H9 (cell line): ENCODE measurements at regions not wholly inside any gene's neighbourhood (a gene's known extent, or its start where the extent isn't known, plus 50 kb on each side); places are given as distances from the start of the nearest gene placed in this dataset.

Experiments
- DNase-seq: peaks from one replicate; pipeline ENCODE4 v3.0.0-alpha.2; 2017
- H2AFZ ChIP-seq: one replicate; pipeline ENCODE4 v1.6.1; 2013; ENCODE audit warnings: mild to moderate bottlenecking, low read length, control low read depth, moderate library complexity
- H2AK5ac ChIP-seq: 2 replicates; pipeline ENCODE4 v1.6.1; 2013; ENCODE audit warnings: low read length, control low read depth, mixed read lengths; ENCODE audit not compliant: insufficient read length
- H2BK120ac ChIP-seq: one replicate; pipeline ENCODE4 v1.6.1; 2013; ENCODE audit warnings: low read depth, mild to moderate bottlenecking, low read length, control low read depth, inconsistent platforms; ENCODE audit not compliant: poor library complexity, severe bottlenecking
- H2BK12ac ChIP-seq: 2 replicates; pipeline ENCODE4 v1.6.1; 2013; ENCODE audit warnings: low read length, control low read depth, mixed read lengths, low read depth; ENCODE audit not compliant: insufficient read length
- H2BK15ac ChIP-seq: 2 replicates; pipeline ENCODE4 v1.6.1; 2013; ENCODE audit warnings: low read depth, low read length, control low read depth
- H2BK20ac ChIP-seq: one replicate; pipeline ENCODE4 v1.6.1; 2013; ENCODE audit warnings: low read depth, mild to moderate bottlenecking, low read length, control low read depth, inconsistent platforms; ENCODE audit not compliant: poor library complexity, severe bottlenecking
- H2BK5ac ChIP-seq: 2 replicates; pipeline ENCODE4 v1.6.1; 2013; ENCODE audit warnings: low read length, control low read depth, mixed read lengths; ENCODE audit not compliant: insufficient read length
- H3K14ac ChIP-seq: 2 replicates; pipeline ENCODE4 v1.6.1; 2013; ENCODE audit warnings: low read length, control low read depth; ENCODE audit not compliant: insufficient read depth
- H3K18ac ChIP-seq: 2 replicates; pipeline ENCODE4 v1.6.1; 2013; ENCODE audit warnings: low read depth, mild to moderate bottlenecking, mixed read lengths, low read length, control low read depth; ENCODE audit not compliant: insufficient read length
- H3K23ac ChIP-seq: 2 replicates; pipeline ENCODE4 v1.6.1; 2013; ENCODE audit warnings: low read length, control low read depth, mixed read lengths, low read depth; ENCODE audit not compliant: insufficient read length
- H3K23me2 ChIP-seq: 2 replicates; pipeline ENCODE4 v1.6.1; 2013; ENCODE audit warnings: low read depth, mild to moderate bottlenecking, mixed read lengths, low read length, control low read depth; ENCODE audit not compliant: insufficient read length, poor library complexity, severe bottlenecking
- H3K27ac ChIP-seq: 2 replicates; pipeline ENCODE4 v1.5.1; 2013; ENCODE audit warnings: low read length, control low read depth, mixed read lengths, low read depth; ENCODE audit not compliant: insufficient read length
- H3K27me3 ChIP-seq: 2 replicates; pipeline ENCODE4 v1.6.1; 2013; ENCODE audit warnings: low read length, control low read depth, inconsistent platforms; ENCODE audit not compliant: insufficient read depth
- H3K4ac ChIP-seq: 2 replicates; pipeline ENCODE4 v1.6.1; 2013; ENCODE audit warnings: low read depth, mild to moderate bottlenecking, control low read depth, inconsistent platforms, low read length, moderate library complexity
- H3K4me1 ChIP-seq: 2 replicates; pipeline ENCODE4 v1.6.1; 2013; ENCODE audit warnings: low read length, control low read depth, inconsistent platforms; ENCODE audit not compliant: insufficient read depth
- H3K4me2 ChIP-seq: 2 replicates; pipeline ENCODE4 v1.6.1; 2013; ENCODE audit warnings: low read length, control low read depth, mixed read lengths; ENCODE audit not compliant: insufficient read length, insufficient read depth
- H3K56ac ChIP-seq: 2 replicates; pipeline ENCODE4 v1.6.1; 2013; ENCODE audit warnings: low read depth, mild to moderate bottlenecking, mixed read lengths, low read length, control low read depth; ENCODE audit not compliant: insufficient read length
- H3K79me1 ChIP-seq: 2 replicates; pipeline ENCODE4 v1.6.1; 2013; ENCODE audit warnings: low read depth, mild to moderate bottlenecking, moderate library complexity, low read length, control low read depth, inconsistent platforms; ENCODE audit not compliant: insufficient read depth, poor library complexity, severe bottlenecking
- H3K79me2 ChIP-seq: 2 replicates; pipeline ENCODE4 v1.6.1; 2013; ENCODE audit warnings: low read length, control low read depth, inconsistent platforms; ENCODE audit not compliant: insufficient read depth
- H3K9ac ChIP-seq: 2 replicates; pipeline ENCODE4 v1.6.1; 2013; ENCODE audit warnings: low read length, control low read depth, mixed read lengths; ENCODE audit not compliant: insufficient read length; ENCODE audit errors: extremely low read depth
- H3K9me3 ChIP-seq: one replicate; pipeline ENCODE4 v1.6.1; 2013; ENCODE audit warnings: low read depth, low read length, inconsistent platforms; ENCODE audit not compliant: control insufficient read depth
- H3T11ph ChIP-seq: one replicate; pipeline ENCODE4 v1.6.1; 2013; ENCODE audit warnings: mild to moderate bottlenecking, low read length, control low read depth, inconsistent platforms
- H4K20me1 ChIP-seq: one replicate; pipeline ENCODE4 v1.6.1; 2013; ENCODE audit not compliant: control insufficient read depth, insufficient read length, insufficient read depth
- H4K5ac ChIP-seq: 2 replicates; pipeline ENCODE4 v1.6.1; 2013; ENCODE audit warnings: low read depth, mild to moderate bottlenecking, mixed read lengths, low read length, control low read depth; ENCODE audit not compliant: insufficient read length
- H4K8ac ChIP-seq: replicated peaks from 2 replicates; pipeline ENCODE4 v1.6.1; 2013; ENCODE audit warnings: low read length, control low read depth, mixed read lengths, low read depth; ENCODE audit not compliant: insufficient read length
- H4K91ac ChIP-seq: 2 replicates; pipeline ENCODE4 v1.6.1; 2013; ENCODE audit warnings: low read depth, mild to moderate bottlenecking, moderate library complexity, mixed read lengths, low read length, control low read depth; ENCODE audit not compliant: insufficient read length
- H3K27ac Mint-ChIP-seq, 3 experiments: 2 replicates in 2 of 3; 3 replicates in 1 of 3; pipeline ENCODE4 v1.8.0; 2020 to 2021; ENCODE audit warnings: mixed read lengths in 3 of 3, mild to moderate bottlenecking in 1 of 3, moderate library complexity in 1 of 3
- H3K27me3 Mint-ChIP-seq: 2 replicates; pipeline ENCODE4 v1.8.0; 2021; ENCODE audit warnings: low read depth, mild to moderate bottlenecking, moderate library complexity, mixed read lengths
- H3K36me3 Mint-ChIP-seq, 3 experiments: 2 replicates in 2 of 3; 3 replicates in 1 of 3; pipeline ENCODE4 v1.8.0; 2020 to 2021; ENCODE audit warnings: low read depth in 3 of 3, mixed read lengths in 3 of 3; ENCODE audit not compliant: insufficient read depth in 1 of 3
- H3K4me1 Mint-ChIP-seq, 2 experiments: 2 replicates each; pipeline ENCODE4 v1.8.0; 2020; ENCODE audit warnings: mixed read lengths in 2 of 2
- H3K4me3 Mint-ChIP-seq, 2 experiments: 2 replicates in 1 of 2; 3 replicates in 1 of 2; pipeline ENCODE4 v1.8.0; 2020 to 2021; ENCODE audit warnings: mild to moderate bottlenecking in 2 of 2, mixed read lengths in 2 of 2, moderate library complexity in 1 of 2
- H3K9me3 Mint-ChIP-seq, 2 experiments: 2 replicates in 1 of 2; 3 replicates in 1 of 2; pipeline ENCODE4 v1.8.0; 2020; ENCODE audit warnings: mild to moderate bottlenecking in 2 of 2, mixed read lengths in 2 of 2, moderate library complexity in 1 of 2
- TF ChIP-seq, protein P1 (sequence below): fragments of 200-600 bp; sonication (generic); conservative IDR thresholded peaks from 3 replicates; pipeline ENCODE4 v1.8.0; 2021; ENCODE audit warnings: antibody characterized with exemption, mild to moderate bottlenecking

DNA sequence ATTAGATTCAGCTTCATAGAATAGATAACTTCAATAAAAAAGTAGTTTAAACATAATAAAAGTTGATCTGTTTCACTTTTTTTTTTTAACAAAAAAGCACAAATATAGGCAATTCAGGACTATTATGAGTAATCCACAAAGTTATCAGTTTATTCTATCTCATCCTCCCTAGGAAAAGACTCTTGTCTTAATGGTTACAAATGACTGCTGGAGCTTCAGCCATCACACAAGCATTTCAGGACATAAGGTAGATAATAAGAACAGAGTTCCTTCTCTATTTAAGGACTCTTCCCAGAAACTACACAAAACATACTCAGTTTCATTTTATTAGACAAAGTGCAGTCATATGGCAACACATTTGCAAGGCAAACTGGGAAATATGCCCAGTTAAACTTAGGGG is 357.6 kb upstream of the SETBP1 start:
- H3K9me3 ChIP-seq: no peaks in the 10 kb centered on the region
- H4K5ac ChIP-seq: no peak overlapping the region
- no peak overlapping the region for H3K14ac ChIP-seq
- no peak overlapping the region for H4K8ac ChIP-seq
- no peak overlapping the region for H2AK5ac ChIP-seq
- TF ChIP-seq, protein P1, sequence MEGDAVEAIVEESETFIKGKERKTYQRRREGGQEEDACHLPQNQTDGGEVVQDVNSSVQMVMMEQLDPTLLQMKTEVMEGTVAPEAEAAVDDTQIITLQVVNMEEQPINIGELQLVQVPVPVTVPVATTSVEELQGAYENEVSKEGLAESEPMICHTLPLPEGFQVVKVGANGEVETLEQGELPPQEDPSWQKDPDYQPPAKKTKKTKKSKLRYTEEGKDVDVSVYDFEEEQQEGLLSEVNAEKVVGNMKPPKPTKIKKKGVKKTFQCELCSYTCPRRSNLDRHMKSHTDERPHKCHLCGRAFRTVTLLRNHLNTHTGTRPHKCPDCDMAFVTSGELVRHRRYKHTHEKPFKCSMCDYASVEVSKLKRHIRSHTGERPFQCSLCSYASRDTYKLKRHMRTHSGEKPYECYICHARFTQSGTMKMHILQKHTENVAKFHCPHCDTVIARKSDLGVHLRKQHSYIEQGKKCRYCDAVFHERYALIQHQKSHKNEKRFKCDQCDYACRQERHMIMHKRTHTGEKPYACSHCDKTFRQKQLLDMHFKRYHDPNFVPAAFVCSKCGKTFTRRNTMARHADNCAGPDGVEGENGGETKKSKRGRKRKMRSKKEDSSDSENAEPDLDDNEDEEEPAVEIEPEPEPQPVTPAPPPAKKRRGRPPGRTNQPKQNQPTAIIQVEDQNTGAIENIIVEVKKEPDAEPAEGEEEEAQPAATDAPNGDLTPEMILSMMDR: no peak
- H4K91ac ChIP-seq: no peak overlapping the region
- no peaks in the 10 kb centered on the region for H3K79me2 ChIP-seq
- H3K79me1 ChIP-seq: no peaks in the 10 kb centered on the region
- H3K23ac ChIP-seq: no peak overlapping the region
- H2BK15ac ChIP-seq: no peak overlapping the region
- Mint-ChIP-seq H3K27me3 (no peaks in the 10 kb centered on the region), H3K4me1 (no peaks in the 10 kb centered on the region), H3K36me3 (no peaks in the 10 kb centered on the region), H3K27ac (no peak overlapping the region), H3K9me3 (no peaks in the 10 kb centered on the region; a peak in 1 of 5 replicates), H3K4me3 (no peak overlapping the region)
- H3K27me3 ChIP-seq: no peaks in the 10 kb centered on the region
- H2AFZ ChIP-seq: no peak overlapping the region
- no peak overlapping the region for H2BK12ac ChIP-seq
- no peak overlapping the region for H2BK20ac ChIP-seq
- no peak overlapping the region for H2BK120ac ChIP-seq
- no peak overlapping the region for H2BK5ac ChIP-seq
- no peak for DNase-seq
- H3K27ac ChIP-seq: no peak overlapping the region
- H3K56ac ChIP-seq: no peak overlapping the region
- no peaks in the 10 kb centered on the region for H4K20me1 ChIP-seq
- no peak overlapping the region for H3K4ac ChIP-seq
- H3K18ac ChIP-seq: no peak overlapping the region
- no peaks in the 10 kb centered on the region for H3K23me2 ChIP-seq
- no peak overlapping the region for H3T11ph ChIP-seq
- no peak overlapping the region for H3K9ac ChIP-seq
- no peaks in the 10 kb centered on the region for H3K4me1 ChIP-seq
- no peak overlapping the region for H3K4me2 ChIP-seq
